Stimulated activated CD8-positive, alpha-beta memory T cell treated with anti-CD3 and anti-CD28 coated beads, Interleukin-4, amount 100 ng/mL, for 48 hours (primary cell): ENCODE measurements at regions not wholly inside any gene's neighbourhood (a gene's known extent, or its start where the extent isn't known, plus 50 kb on each side); places are given as distances from the start of the nearest gene placed in this dataset.
"Not testable (repeated sequence)": the region's sequence is repeated elsewhere in the genome, so short reads cannot be mapped to it uniquely, and the experiment has no call there.

ENCODE experiments used
- DNase-seq: peaks from one replicate; pipeline ENCODE4 v3.0.0-alpha.2; 2020

DNA sequence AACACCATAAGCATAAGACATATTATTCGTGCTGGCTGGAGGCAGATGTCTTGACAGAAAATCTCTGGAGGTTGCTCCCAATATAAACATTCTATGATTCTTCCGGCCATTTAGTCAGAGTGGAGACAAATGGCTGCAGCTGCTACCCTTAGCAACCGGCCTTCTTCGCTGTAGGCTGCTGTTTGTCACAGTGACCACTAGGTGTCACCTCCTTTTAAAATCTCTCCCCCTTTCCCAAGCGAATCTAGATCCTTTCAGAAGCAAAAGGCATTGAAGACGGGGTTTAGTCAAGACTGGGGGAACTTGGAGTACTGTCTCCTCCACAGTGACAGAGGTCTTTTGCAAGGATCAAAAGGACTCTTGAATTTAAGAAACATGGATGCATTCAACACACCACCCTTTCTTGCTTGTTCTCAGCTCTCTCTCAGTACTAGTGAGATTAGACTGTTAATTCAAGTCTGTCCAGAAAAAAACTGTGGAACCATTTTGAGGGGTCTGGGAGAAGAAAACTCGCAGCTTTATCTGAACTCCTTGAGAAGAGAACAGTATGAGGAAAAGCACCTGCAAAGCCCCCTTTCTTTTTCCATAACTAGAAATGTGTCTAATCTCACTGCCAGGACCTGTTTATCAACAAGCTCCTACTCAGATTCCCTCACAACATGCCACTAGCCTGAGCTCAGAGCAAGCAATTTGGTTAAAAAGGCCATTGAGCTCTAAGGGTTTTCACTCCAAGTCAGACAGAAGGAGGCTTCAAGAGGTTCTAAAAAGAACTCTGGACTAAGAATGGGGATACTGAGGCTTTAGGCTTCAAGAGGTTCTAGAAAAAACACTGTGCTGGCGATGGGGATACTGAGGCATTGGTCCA, 408.3 kb upstream of the PLXNA2 start:
- DNase-seq = peak; percentile 43

DNA sequence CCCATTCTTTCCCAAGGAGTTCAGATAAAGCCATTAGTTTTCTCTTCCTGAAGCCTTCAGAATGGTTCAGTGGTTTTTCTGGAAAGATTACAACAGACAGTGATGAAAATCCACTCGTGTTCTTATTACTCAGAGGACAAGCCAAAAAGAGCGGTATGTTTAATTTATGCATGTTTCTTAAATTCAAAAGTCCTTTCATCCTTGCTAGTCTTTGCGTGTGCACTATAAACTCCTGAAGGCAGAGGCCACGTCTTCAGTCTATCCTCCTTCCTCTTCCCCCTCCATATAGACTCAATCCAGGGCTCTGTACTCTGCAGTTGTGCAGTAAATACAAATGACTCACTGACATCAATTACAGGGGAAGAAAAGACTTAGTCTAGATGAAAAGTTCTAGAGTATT, 409.2 kb upstream of the PLXNA2 start:
- no peak for DNase-seq

DNA sequence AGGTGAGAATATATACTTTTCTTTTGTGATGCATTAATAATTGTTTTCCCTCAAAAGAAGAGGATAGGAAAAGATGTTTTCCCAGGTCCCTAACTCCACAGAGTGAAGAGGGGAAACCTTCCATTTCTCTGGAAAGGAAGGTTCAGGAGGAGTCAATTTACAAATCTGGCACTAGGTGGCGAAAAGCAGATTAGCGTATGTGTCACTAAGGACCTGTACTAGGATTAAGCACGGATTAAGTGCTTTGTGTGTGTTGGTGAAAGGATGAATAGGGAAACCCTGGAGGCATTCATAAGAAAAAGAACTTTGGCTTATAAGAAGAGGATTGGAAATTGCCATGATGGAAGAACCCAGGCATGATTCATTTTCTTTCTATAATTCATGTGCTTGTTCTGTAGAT, 410.1 kb upstream of the PLXNA2 start:
- DNase-seq = no peak

DNA sequence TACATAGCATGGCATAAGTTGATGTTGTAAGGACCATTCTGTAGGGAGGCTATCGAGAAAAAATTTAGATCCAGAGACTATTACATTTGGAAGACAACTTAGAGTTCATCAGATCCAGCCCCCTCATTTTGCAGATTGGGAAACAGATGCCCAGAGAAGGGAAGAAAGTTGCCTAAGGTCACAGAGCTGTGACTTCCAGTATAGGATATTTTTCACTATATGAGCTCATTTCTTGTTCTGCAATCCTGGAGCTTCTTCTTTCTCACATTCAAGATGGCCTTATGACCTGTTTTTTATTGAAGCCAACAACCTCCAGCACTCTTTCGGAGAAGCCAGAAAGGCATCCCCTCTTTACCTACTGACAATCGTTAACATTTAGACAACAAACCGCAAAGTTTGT, 421.8 kb upstream of the PLXNA2 start:
- no peak for DNase-seq

DNA sequence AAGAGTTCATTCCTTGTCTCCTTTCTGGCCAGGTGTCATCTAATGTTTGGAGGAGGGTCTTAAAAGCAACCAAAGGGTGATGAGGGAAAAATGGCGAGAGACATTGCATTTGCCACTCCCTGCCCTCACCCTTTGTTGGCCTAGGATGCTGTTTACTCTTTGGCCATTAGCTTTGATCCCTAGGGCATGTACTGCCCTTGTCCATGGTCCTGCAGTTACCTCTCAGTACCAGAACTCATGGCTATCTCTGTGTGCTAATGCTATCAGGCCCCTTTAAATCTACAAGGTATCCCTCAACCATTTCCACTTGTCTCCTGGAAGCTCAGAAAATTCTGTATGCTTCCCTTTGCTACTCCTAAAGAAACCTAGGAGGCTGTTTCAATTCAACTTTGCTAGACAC, 424.8 kb upstream of the PLXNA2 start:
- no peak for DNase-seq

DNA sequence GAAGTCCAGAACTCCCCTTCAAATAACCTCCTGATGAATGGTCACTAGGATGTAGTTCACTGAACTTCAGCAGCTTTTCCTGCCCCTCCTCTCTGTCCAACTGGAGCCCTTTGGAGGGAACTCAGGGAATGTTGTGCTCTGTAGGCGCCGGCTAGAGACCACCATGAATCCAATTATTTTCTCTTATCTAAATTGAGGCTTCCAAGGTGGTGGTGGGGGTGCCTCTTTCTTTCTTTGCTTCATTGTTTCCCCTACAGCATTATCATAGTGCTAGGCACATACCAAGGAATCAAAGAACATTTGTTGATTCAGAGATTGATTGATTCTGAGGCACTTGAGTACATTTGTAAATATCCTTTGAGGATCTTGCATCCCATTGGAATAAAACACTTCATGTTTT, 426.6 kb upstream of the PLXNA2 start:
- no peak for DNase-seq

DNA sequence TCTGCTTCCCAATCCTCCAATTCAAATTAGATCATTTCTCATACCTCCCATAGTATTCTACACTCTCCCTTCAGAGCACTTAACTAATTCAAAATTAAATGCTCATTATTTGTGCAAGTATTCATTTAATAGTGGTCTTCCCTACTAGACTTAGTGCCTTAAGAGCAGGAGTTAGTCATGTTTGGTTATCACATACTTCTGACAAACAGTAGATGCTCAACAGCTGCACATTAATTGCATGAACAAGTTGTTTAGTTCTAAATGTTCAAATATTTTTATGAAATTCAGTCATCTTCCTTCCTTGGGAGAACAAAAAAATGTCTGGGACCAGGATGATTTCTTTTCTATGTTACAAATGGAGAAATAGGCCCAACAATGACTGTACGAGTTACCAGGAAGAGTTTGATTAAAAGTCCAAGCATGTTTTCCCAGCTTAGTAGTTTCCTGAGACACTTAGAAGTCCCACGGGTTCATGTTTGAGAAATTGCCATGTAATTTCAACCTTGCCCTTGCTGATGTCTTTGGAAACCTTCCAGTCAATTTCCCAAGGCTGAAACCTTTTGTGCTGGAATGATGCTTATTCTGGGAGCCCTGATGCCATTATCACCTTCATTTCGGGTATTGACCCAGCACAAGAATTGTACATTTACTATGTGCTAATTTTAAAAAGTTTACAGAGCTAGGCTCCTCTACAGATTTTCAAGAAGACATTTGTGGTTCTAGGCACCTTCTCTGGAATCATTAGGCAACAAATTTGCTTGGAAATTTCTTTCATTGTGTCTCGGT, 437.9 kb upstream of the PLXNA2 start:
- no peak for DNase-seq

DNA sequence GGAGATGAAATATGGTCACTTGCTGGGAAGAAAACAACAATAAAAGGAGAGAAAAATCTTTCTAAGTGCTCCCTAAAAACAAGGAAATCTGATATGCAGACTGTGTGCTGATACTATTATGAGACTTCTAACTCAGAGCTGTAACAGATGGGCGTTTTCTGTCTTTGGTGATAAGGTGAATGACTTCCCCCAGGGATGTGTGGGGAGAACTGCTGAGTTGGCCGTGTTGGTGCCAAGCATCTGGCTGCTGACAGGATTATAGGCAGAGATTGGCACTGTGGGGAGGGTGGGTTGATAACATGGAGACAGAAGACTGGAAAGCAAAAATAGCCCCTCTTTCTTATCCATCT, 438.5 kb upstream of the PLXNA2 start:
- no peak for DNase-seq

DNA sequence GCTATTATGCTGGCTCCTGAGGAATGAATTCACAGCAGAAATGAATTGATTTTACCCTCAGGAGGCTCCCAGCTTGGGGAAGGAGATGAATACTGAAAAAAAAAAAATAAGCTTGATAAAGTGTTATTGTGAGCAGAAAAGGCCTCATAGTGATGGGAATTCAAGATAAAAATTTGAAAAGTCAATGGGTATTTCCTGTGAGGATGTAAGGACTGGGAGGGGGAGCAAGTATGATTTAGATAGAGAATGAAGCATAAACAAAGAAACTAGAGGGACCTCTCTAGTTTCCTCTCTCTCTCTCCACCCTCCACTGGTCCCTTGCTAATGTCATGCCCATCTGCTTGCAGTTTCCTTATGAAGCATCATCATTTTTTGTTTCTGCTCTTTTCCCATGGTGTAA, 439.0 kb upstream of the PLXNA2 start:
- no peak for DNase-seq

DNA sequence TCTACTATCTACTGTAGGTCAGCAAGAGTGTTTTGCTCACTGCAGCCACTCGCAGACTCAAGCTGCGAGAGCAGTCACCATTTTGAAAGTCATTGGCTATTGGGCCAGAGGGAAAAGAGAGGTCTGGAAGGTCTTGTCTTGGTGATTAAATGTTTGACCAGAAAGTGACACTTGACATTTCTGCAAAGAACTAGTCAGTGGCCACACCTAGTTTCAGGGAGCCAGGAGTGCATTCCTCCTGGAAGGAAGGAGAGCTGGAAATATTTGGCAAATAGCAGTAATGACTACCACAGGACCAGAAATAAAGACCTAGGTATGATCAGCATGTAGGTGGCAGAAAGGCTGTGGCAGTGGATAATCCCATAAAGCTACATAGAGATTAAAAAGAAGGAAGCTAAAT, 440.0 kb upstream of the PLXNA2 start:
- no peak for DNase-seq

DNA sequence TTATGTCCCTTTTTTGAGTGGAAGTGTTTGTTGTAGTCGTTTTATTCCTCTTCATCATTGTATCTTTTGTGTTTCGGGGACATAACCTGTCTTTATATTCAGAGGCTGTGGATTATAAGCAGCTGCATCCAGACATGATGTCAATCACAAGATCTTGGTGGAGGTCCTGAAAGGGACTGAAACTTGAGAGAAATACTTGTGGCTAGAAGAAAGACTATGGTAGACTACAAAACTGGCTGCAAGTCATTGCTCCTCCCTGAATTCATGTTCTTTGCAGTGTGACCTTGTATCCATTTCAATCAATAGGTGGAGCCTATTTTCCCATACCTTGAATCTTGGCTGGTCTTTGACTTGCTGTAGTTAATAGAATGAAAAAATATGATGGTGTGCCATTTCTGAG, 442.4 kb upstream of the PLXNA2 start:
- DNase-seq = no peak

DNA sequence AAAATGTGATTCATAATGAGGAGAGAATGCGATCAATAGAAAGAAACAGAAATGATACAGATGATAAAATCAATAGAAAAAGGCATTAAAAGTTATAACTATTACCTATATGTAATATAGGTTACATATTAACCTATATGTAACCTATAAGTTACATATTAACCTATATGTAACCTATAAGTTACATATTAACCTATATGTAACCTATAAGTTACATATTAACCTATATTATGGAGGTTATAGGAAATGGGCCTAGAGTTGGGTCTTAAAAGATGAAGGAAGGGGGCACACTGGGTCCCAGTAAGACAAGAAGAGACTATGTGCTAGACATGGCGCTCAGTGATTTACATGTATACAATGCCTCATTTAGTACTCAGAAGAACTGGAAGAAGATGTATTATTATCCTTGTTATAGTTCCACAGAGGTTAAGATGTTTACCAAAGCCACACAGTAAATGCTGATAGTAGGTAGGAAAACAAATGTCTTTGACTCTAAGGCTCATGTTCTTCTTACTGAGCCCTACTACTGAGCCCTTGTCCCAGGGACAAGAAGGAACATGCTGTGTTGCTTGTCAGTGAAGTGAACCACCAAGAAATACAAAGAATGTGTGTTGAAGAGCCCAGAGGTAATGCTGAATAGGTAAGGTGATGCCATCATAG, 444.6 kb upstream of the PLXNA2 start:
- no peak for DNase-seq

DNA sequence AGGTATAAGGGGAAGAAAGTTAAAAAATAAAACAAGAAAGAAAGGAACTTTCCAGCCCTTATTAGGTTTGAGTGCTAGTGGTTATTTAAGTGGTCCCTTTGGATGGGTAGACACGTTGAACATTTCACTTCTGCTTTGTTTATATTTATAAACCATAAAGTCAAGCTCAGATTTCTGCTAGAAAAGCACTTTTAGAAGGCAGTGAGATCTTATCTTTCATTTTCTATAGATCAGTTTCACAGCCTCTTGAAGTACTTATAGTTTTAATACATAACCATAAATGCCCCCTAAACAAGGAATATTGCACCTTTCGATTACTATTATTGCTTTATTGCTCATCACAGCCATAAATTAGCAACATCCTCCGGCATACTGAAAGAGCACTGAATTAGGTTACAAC, 446.8 kb upstream of the PLXNA2 start:
- no peak for DNase-seq

DNA sequence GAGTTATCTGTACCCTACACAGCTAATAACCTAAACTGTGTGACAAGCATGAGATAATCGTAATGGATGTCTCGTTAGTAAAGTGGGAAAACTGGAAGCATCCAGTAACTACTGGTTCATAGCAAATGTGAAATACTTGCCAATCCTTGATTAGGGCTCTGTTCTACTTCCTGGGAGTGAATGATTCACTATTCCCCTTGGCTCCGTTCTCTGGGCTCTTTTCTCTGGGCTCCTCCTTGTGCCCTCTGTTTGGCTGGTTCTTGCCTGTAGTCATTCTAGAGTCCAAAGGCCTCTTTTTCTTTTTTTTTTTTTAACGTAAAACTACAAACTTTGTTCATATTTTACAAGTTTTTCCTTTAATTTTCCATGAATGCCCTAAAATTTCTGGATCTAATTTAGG, 465.8 kb upstream of the PLXNA2 start:
- DNase-seq = no peak

DNA sequence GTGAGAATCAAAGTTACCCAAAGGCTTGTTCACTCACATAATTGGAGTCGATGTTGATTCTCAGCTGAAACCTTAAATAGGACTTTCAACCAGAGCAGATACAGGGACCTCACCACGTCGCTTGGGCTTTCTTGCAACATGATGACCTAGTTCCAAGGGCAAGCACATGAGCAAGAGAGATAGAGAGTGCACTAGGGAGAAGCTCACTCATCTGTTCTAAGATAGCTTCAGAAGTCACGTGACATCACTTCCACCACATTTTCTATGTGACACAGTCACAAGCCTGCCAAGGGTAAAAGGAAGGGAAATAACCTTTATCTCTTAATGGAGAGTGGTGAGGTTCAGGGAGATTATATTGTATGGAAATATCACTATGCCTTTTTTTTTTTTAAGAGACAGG, 470.1 kb upstream of the PLXNA2 start:
- no peak for DNase-seq

DNA sequence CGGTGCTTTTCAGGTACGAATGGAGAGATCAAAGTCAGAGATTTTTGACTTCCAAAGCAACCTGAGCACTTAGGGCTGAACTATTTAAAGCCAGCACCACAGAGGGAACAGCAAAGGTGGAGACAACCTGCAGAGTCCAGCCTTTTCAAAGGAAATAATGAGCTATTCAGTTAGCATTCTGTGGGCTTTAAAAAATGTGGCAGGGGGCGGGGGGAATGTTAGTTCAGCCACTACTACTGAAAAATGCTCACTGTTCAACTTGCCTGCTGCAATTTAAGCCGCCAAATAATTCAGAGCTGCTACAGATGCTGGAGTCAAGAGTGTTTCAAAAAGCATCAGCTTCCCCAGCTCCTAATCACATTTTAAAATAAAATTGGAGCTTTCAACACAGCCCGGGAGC, 473.3 kb upstream of the PLXNA2 start:
- no peak for DNase-seq

DNA sequence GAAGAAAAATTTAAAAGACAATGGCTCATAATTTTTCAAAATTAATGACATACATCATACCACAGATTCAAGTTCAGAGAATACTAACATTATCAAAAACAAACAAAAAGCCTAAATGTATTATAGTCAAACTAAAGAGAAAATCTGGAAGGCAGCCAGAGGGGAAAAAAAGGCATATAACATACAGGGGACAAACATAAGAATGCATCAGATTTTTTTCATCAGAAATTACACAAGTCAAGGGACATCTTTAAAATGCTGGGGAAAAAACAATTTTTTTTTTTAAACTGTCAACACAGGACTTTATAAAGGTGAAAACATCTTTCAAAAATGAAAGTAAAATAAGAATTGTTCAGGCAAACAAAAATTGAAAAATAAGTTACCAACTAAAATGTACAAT, 478.4 kb upstream of the PLXNA2 start:
- no peak for DNase-seq

DNA sequence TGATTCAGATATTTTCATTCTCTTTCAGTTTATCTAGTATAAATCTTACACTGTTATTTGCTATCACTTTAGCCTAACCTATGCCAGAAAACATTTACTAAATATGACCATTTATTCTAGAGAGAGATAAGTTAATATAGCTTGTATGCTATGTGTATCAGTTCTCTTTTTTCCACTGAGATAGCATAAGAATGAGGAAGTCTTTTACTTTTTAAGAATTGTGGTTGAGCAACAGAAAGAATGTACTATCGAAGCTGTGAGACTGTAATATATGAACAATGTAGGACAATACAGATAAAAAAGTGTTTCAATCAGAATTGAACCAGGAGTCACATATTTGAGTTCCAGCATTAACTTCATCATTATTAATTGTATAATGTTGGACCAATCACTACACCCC, 479.9 kb upstream of the PLXNA2 start:
- no peak for DNase-seq

DNA sequence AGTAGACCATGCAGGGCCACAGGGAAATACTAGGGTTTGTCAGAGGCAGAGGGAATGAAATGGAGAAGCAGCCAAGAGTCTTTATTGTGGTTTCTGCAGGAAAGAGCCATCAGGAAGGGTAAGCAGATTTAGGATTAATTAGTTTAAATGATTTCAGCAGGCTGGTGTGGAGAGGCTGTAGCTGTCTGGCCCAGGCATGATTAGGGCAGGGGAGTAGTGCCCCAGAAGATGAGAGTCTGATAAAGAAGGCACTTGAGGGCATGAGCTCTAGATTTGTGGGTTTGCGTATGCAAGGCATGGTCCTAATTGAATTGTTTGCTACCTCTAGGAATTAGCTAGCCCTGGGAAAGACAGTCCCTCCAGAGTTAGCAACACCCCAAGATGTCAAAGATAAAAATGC, 484.6 kb upstream of the PLXNA2 start:
- DNase-seq = no peak

DNA sequence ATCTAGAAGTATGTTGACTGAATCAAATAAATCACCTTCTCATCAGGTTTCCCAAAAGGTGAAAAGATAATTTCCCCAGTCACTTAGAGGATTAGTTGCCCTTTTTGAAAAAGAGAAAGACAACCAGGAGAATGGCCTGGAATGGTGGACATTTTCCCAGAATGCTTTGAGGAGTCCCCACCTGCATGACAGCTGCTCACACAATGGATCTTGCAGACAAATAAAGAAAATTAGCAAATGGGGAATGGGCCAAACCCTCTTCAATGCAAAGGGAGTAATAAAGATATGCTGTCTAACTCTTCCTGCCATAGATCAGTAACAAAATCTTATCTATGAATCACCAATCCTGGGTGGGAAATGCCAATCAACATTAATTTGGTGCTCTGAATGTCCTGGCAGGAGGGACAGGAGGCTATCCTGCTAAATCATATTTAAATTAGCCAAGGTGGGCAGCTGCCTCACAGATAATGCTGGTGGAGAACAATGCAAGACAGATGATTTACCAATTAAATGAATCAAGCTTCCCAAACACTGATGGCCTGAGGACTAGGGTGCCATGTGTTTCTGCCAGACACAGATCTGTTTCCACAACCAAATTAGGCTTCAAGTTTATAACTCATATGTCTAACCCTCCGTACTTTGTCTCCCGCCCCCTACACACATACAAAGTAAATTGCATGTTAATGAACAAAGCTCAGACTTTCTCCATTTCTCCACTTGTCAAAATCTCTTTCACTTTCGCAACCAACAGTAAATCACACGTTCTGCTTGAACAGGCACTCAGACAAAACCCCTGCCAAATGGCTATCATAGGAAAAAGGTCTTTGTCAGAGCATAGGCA, 488.0 kb upstream of the PLXNA2 start:
- no peak for DNase-seq

DNA sequence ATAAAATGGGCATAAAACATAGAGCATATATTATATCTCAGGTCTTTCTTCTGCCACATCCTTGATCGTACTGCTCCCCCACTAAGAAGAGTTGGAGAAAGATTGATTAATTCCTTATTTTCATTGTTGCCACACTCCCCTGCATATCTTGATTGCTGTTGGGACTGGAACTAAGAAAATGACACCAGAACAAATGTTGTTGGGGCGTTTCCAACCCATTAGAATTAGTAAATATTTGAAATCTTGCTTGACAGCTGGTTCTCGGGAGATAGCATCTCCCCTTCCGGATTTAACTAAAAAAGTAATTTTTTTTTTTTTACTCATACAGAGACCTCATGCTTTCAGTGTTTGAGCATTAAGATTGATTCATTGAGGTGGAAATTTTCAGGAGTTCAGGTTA, 493.0 kb upstream of the PLXNA2 start:
- no peak for DNase-seq

DNA sequence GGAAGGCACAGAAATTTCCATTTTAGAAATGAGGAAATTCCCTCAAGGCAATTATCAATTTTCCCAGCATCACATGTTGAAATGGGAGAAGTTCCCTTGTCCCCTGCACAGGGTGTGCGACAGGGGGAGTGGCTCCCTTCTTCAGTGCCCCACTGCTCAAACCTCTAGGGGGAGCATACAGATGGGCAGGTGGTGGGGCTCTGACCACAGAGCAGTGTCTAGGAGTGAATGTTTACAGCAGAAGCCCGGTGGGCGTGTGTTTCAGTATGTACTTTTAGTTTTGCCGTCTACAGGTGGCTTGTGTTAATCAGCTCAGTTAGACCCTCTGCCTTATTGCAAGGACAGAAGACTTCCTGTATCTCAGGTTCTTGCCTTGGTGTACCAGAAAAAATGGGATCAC, 493.7 kb upstream of the PLXNA2 start:
- no peak for DNase-seq

DNA sequence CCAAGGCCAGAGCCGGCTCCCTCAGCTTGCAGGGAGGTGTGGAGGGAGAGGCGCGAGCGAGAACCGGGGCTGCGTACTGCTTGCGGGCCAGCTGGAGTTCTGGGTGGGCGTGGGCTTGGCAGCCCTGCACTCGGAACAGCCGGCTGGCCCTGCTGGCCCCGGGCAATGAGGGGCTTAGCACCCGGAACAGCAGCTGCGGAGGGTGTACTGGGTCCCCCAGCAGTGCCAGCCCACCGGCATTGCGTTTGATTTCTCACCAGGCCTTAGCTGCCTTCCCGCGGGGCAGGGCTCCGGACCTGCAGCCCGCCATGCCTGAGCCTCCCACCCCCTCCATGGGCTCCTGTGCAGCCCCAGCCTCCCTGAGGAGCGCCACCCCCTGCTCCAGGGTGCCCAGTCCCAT, 495.5 kb upstream of the PLXNA2 start:
- DNase-seq = not testable (repeated sequence)
